ENCODE measurements at regions not wholly inside any gene's neighbourhood (a gene's known extent, or its start where the extent isn't known, plus 50 kb on each side); places are given as distances from the start of the nearest gene placed in this dataset.
"Not testable (repeated sequence)": the region's sequence is repeated elsewhere in the genome, so short reads cannot be mapped to it uniquely, and the experiment has no call there.

GRCh38 chr2:87559001-87559400 is 188.9 kb upstream of the PLGLB2 start:
- TF ChIP-seq CTCF, POLR2A (IDR thresholded peaks at IDR 0.05): not testable (repeated sequence)

Measured in lower leg skin (tissue), 3 donors.